Loucy (cell line): ENCODE measurements at regions not wholly inside any gene's neighbourhood (a gene's known extent, or its start where the extent isn't known, plus 50 kb on each side); places are given as distances from the start of the nearest gene placed in this dataset.

Source experiments
- H2AFZ ChIP-seq: fragments of 200-600 bp; sonication (generic); 2 replicates; pipeline ENCODE4 v1.6.0; 2016; ENCODE audit warnings: antibody characterized with exemption, mild to moderate bottlenecking, low read length, moderate library complexity
- H3F3A ChIP-seq: fragments of 200-600 bp; 2 replicates; pipeline ENCODE4 v1.6.0; 2016; ENCODE audit warnings: antibody characterized with exemption, low read depth, mild to moderate bottlenecking
- H3K27me3 ChIP-seq: fragments of 200-600 bp; sonication (generic); 2 replicates; pipeline ENCODE4 v1.6.1; 2014; ENCODE audit warnings: low read length, mild to moderate bottlenecking; ENCODE audit not compliant: insufficient read depth, poor library complexity, severe bottlenecking
- H3K36me3 ChIP-seq: fragments of 200-600 bp; sonication (generic); 2 replicates; pipeline ENCODE4 v1.6.1; 2016; ENCODE audit warnings: low read length; ENCODE audit not compliant: insufficient read depth
- H3K4me1 ChIP-seq: fragments of 200-600 bp; sonication (generic); 2 replicates; pipeline ENCODE4 v1.5.1; 2014; ENCODE audit warnings: low read length, mild to moderate bottlenecking; ENCODE audit not compliant: insufficient read depth, poor library complexity, severe bottlenecking
- H3K4me2 ChIP-seq: fragments of 200-600 bp; sonication (generic); 2 replicates; pipeline ENCODE4 v1.6.0; 2014; ENCODE audit warnings: antibody characterized with exemption, low read length, low read depth, mild to moderate bottlenecking; ENCODE audit not compliant: poor library complexity, severe bottlenecking
- H3K4me3 ChIP-seq: fragments of 200-600 bp; sonication (generic); 2 replicates; pipeline ENCODE4 v1.5.1; 2014; ENCODE audit warnings: low read length, mild to moderate bottlenecking, mixed read lengths; ENCODE audit not compliant: poor library complexity, severe bottlenecking
- H3K79me2 ChIP-seq: fragments of 200-600 bp; sonication (generic); 2 replicates; pipeline ENCODE4 v1.6.1; 2014; ENCODE audit warnings: low read length; ENCODE audit not compliant: insufficient read depth
- H3K9ac ChIP-seq: fragments of 200-600 bp; sonication (generic); 2 replicates; pipeline ENCODE4 v1.6.0; 2014; ENCODE audit warnings: mild to moderate bottlenecking, low read depth, low read length, moderate library complexity; ENCODE audit not compliant: poor library complexity, severe bottlenecking
- H3K9me2 ChIP-seq: fragments of 200-600 bp; sonication (generic); replicated peaks from 2 replicates; pipeline ENCODE4 v1.6.1; 2016; ENCODE audit warnings: low read depth, low read length, mixed read lengths
- H3K9me3 ChIP-seq: fragments of 200-600 bp; sonication (generic); 2 replicates; pipeline ENCODE4 v1.6.1; 2014; ENCODE audit warnings: mild to moderate bottlenecking, antibody characterized with exemption, low read length, low read depth; ENCODE audit not compliant: insufficient read depth
- H4K20me1 ChIP-seq: fragments of 200-600 bp; sonication (generic); 2 replicates; pipeline ENCODE4 v1.6.0; 2014; ENCODE audit warnings: antibody characterized with exemption, low read length, mild to moderate bottlenecking; ENCODE audit not compliant: insufficient read depth, poor library complexity, severe bottlenecking
- EZH2phosphoT487 ChIP-seq: fragments of 200-600 bp; IDR thresholded peaks from 2 replicates; pipeline ENCODE4 v1.6.1; 2018; ENCODE audit warnings: antibody characterized with exemption, mild to moderate bottlenecking, moderate library complexity, borderline replicate concordance
- TF ChIP-seq, protein P1 (sequence below): fragments of 200-600 bp; sonication (generic); conservative IDR thresholded peaks from 2 replicates; pipeline ENCODE4 v1.5.1; 2014; ENCODE audit warnings: mild to moderate bottlenecking, antibody characterized with exemption, low read length

- Histone ChIP-seq H4K20me1 (no peaks in the 10 kb centered on the region), H3K36me3 (no peaks in the 10 kb centered on the region), H2AFZ (no peak overlapping the region), H3K9me3 (no peaks in the 10 kb centered on the region; the same call in 1 of the 2 replicates), H3K9ac (no peak overlapping the region), H3K4me3 (no peak overlapping the region), H3K4me1 (no peaks in the 10 kb centered on the region), H3F3A (no peaks in the 10 kb centered on the region), H3K79me2 (no peaks in the 10 kb centered on the region), H3K27me3 (no peaks in the 10 kb centered on the region), H3K9me2 (no peaks in the 10 kb centered on the region), H3K4me2 (no peak overlapping the region)
- no peak for TF ChIP-seq EZH2phosphoT487
- TF ChIP-seq, protein P1, sequence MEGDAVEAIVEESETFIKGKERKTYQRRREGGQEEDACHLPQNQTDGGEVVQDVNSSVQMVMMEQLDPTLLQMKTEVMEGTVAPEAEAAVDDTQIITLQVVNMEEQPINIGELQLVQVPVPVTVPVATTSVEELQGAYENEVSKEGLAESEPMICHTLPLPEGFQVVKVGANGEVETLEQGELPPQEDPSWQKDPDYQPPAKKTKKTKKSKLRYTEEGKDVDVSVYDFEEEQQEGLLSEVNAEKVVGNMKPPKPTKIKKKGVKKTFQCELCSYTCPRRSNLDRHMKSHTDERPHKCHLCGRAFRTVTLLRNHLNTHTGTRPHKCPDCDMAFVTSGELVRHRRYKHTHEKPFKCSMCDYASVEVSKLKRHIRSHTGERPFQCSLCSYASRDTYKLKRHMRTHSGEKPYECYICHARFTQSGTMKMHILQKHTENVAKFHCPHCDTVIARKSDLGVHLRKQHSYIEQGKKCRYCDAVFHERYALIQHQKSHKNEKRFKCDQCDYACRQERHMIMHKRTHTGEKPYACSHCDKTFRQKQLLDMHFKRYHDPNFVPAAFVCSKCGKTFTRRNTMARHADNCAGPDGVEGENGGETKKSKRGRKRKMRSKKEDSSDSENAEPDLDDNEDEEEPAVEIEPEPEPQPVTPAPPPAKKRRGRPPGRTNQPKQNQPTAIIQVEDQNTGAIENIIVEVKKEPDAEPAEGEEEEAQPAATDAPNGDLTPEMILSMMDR: no peak
These were observed 376.7 kb upstream of the DIPK2B start for GRCh38 chrX:45577361-45577760.

DNA sequence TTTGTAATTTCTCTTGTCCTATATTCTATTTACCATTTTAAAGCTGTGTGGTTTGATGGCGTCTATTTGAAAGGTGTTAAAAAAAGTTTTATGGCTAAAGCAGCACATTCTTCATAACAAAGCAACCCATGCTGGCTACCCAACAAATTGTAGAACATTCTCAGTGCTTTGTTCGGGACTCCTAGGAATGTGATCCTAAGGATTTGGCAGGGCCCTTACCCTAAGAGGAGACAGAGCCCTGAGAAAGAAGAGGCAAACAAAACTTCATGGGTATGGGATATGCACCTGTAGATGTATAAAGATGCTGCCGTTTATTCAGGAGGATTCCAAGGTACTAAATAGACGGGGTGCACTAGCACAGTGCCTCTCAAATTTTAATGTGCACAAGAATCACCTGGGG, 370.8 kb upstream of the DIPK2B start:
- H3K4me2 ChIP-seq: no peak overlapping the region
- no peaks in the 10 kb centered on the region for H3F3A ChIP-seq
- no peak overlapping the region for H2AFZ ChIP-seq
- H3K27me3 ChIP-seq: no peaks in the 10 kb centered on the region
- H3K4me3 ChIP-seq: no peak overlapping the region
- no peaks in the 10 kb centered on the region for H3K9me2 ChIP-seq
- H4K20me1 ChIP-seq: no peaks in the 10 kb centered on the region
- TF ChIP-seq, protein P1: no peak
- TF ChIP-seq EZH2phosphoT487: no peak
- no peaks in the 10 kb centered on the region for H3K79me2 ChIP-seq
- no peaks in the 10 kb centered on the region for H3K4me1 ChIP-seq
- no peaks in the 10 kb centered on the region for H3K9me3 ChIP-seq
- H3K36me3 ChIP-seq: no peaks in the 10 kb centered on the region
- no peak overlapping the region for H3K9ac ChIP-seq

- H3K27me3 ChIP-seq: no peaks in the 10 kb centered on the region
- no peaks in the 10 kb centered on the region for H3K79me2 ChIP-seq
- no peak overlapping the region for H2AFZ ChIP-seq
- TF ChIP-seq, protein P1: no peak
- TF ChIP-seq EZH2phosphoT487: no peak
- no peaks in the 10 kb centered on the region for H3F3A ChIP-seq
- no peaks in the 10 kb centered on the region for H3K9me2 ChIP-seq
- H3K9me3 ChIP-seq: no peaks in the 10 kb centered on the region
- no peaks in the 10 kb centered on the region for H3K4me1 ChIP-seq
- H3K9ac ChIP-seq: no peak overlapping the region
- H3K36me3 ChIP-seq: no peaks in the 10 kb centered on the region
- no peak overlapping the region for H3K4me3 ChIP-seq
- no peak overlapping the region for H3K4me2 ChIP-seq
- H4K20me1 ChIP-seq: no peaks in the 10 kb centered on the region
These were observed 365.8 kb upstream of the DIPK2B start for GRCh38 chrX:45566456-45566855.
